Upper lobe of left lung (tissue), 4 donors: ENCODE measurements at regions not wholly inside any gene's neighbourhood (a gene's known extent, or its start where the extent isn't known, plus 50 kb on each side); places are given as distances from the start of the nearest gene placed in this dataset.

Experiments
- POLR2A ChIP-seq, 4 donors: fragments of 450-650 bp; IDR thresholded peaks; one replicate each; pipeline ENCODE4 v1.5.1; 2016 to 2017; ENCODE audit warnings: antibody characterized with exemption in 4 of 4, mild to moderate bottlenecking in 2 of 4
- POLR2AphosphoS5 ChIP-seq, 2 donors: sonication (generic); formaldehyde crosslinking; IDR thresholded peaks; one replicate each; pipeline ENCODE4 v1.5.1; 2017; ENCODE audit warnings: antibody characterized with exemption in 2 of 2

- TF ChIP-seq POLR2A (IDR thresholded peaks at IDR 0.05) (no peak), POLR2AphosphoS5 (IDR thresholded peaks at IDR 0.05) (no peak)
These were observed 292.8 kb downstream of the SOX11 start for GRCh38 chr2:5984946-5985345.
